ENCODE measurements at regions not wholly inside any gene's neighbourhood (a gene's known extent, or its start where the extent isn't known, plus 50 kb on each side); places are given as distances from the start of the nearest gene placed in this dataset.
"Not testable (repeated sequence)": the region's sequence is repeated elsewhere in the genome, so short reads cannot be mapped to it uniquely, and the experiment has no call there.

DNA sequence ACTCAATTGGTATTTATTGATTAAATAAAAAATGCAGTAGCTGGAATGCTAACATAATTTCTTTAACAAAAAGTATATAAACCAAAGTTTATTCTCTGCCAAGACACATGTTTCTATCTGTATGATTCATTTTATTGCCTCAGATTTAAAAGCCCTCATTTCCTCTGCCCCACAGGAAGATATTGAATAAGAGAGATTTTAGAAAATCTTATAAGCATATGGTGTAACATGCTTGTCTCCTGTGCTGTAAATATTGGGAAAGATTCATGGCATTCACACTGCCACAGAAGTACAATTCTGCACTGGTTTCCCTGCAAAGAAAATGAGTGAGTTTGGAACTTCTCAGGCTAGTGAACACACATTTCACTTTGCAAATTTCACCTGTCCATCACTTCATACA is 134.9 kb upstream of the FBXL7 start:
- Histone ChIP-seq H3K27me3 (no peaks in the 10 kb centered on the region), H3K27ac (no peak overlapping the region), H3K36me3 (no peaks in the 10 kb centered on the region), H3K9me3 (no peaks in the 10 kb centered on the region), H3K4me1 (peaks cover 0 to 5% (median 0%) of the 10 kb centered on the region in 4 donors), H3K4me3 (no peak overlapping the region)
- DNase-seq = no peak
- TF ChIP-seq EP300 (IDR thresholded peaks at IDR 0.05) (no peak), POLR2A (IDR thresholded peaks at IDR 0.05) (no peak), POLR2AphosphoS5 (IDR thresholded peaks at IDR 0.05) (no peak), CTCF (IDR thresholded peaks at IDR 0.05) (no peak)
- intact Hi-C loops (cut with DNase I; ENCODE audit: low total_unique reads) = no loop called here

GRCh38 chr5:15363601-15364000 is 136.4 kb upstream of the FBXL7 start:
- Histone ChIP-seq H3K27me3 (no peaks in the 10 kb centered on the region), H3K4me3 (no peak overlapping the region), H3K4me1 (peaks cover 0 to 5% (median 0%) of the 10 kb centered on the region in 4 donors), H3K36me3 (no peaks in the 10 kb centered on the region), H3K27ac (no peak overlapping the region), H3K9me3 (no peaks in the 10 kb centered on the region)
- DNase-seq = no peak
- 64 to 79% (median 70%) methylated on average over 2 of the region's 2 CpGs for WGBS, 5 donors
- TF ChIP-seq CTCF (IDR thresholded peaks at IDR 0.05) (no peak), POLR2A (IDR thresholded peaks at IDR 0.05) (no peak), POLR2AphosphoS5 (IDR thresholded peaks at IDR 0.05) (no peak), EP300 (IDR thresholded peaks at IDR 0.05) (no peak)
- intact Hi-C loops (cut with DNase I; ENCODE audit: low total_unique reads) = no loop called here

GRCh38 chr5:15357092-15357453 is 142.9 kb upstream of the FBXL7 start:
- H3K36me3 ChIP-seq; H3K9me3 ChIP-seq; H3K27ac ChIP-seq; DNase-seq; intact Hi-C loops (cut with DNase I; ENCODE audit: low total_unique reads); H3K27me3 ChIP-seq; H3K4me3 ChIP-seq; H3K4me1 ChIP-seq: not testable (repeated sequence)
- WGBS, 5 donors = 38 to 69% (median 54%) methylated on average over 4 of the region's 4 CpGs

DNA sequence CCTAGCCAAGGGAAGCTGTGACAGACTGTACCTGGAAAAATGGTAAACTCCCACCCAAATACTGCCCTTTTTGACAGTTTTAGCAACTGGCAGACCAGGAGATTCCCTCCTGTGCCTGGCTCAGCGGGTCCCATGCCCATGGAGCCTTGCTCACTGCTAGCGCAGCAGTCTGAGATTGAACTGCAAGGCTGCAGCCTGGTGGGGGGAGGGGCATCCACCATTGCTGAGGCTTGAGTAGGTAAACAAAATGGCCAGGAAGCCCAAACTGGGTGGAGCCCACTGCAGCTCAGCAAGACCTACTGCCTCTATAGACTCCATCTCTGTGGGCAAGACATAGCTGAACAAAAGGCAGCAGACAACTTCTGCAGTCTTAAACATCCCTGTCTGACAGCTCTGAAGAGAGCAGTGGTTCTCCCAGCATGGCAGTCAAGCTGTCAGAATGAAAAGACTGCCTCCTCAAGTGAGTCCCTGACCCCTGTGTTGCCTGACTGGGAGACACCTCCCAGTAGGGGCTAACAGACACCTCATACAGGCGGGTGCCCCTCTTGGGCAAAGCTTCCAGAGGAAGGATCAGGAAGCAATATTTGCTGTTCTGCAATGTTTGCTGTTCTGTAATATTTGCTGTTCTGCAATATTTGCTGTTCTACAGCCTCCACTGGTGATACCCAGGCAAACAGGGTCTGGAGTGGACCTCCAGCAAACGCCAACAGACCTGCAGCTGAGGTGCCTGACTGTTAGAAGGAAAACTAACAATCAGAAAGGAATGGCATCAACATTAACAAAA is 143.5 kb upstream of the FBXL7 start:
- H3K4me3 ChIP-seq; H3K27ac ChIP-seq; H3K9me3 ChIP-seq; H3K4me1 ChIP-seq; intact Hi-C loops (cut with DNase I; ENCODE audit: low total_unique reads); DNase-seq; H3K27me3 ChIP-seq; H3K36me3 ChIP-seq: not testable (repeated sequence)
- whole genome bisulfite sequencing, 5 donors = 53 to 80% (median 62%) methylated on average over 2 to 4 of the region's 4 CpGs

GRCh38 chr5:15354021-15354420 is 146.0 kb upstream of the FBXL7 start:
- WGBS, 5 donors = 40 to 68% (median 56%) methylated on average over 6 of the region's 6 CpGs
- H3K4me3 ChIP-seq = no peak overlapping the region
- TF ChIP-seq POLR2AphosphoS5 (IDR thresholded peaks at IDR 0.05) (no peak), EP300 (IDR thresholded peaks at IDR 0.05) (no peak), CTCF (IDR thresholded peaks at IDR 0.05) (no peak), POLR2A (IDR thresholded peaks at IDR 0.05) (no peak)
- H3K4me1 ChIP-seq = no peaks in the 10 kb centered on the region
- H3K27ac ChIP-seq = no peak overlapping the region
- H3K36me3 ChIP-seq = no peaks in the 10 kb centered on the region
- H3K27me3 ChIP-seq = no peaks in the 10 kb centered on the region
- peak in 1 of 2 donors; percentile 59 for DNase-seq
- H3K9me3 ChIP-seq = peaks cover 0 to 7% (median 0%) of the 10 kb centered on the region in 4 donors
- intact Hi-C loops (cut with DNase I; ENCODE audit: low total_unique reads) = no loop called here
